ENCODE measurements at regions not wholly inside any gene's neighbourhood (a gene's known extent, or its start where the extent isn't known, plus 50 kb on each side); places are given as distances from the start of the nearest gene placed in this dataset.

DNA sequence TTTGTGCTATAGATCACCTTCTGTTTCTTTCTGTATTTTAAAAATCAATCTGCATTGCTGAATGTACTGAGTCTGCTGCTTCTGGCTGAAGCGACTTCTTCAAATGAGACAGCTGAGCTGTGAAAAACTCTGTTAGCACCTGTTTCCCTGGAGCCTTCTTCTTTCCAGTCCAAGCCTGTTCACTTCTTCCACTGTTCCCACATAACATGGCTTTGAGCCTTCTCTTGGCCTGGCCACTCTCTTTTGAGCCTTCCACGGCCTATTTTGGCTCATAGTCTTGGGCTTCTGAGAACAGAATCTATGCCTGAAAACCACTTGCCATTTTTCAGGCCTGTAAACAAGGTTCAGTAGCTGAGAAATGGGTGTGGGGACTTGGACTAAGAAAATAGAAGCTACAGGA, 132.9 kb upstream of the IGFBP7 start:
- TF ChIP-seq CTCF (IDR thresholded peaks at IDR 0.05) = no peak
- TF ChIP-seq POLR2A (IDR thresholded peaks at IDR 0.05) = no peak
- no peak for TF ChIP-seq EP300 (IDR thresholded peaks at IDR 0.05)
